ENCODE measurements at regions not wholly inside any gene's neighbourhood (a gene's known extent, or its start where the extent isn't known, plus 50 kb on each side); places are given as distances from the start of the nearest gene placed in this dataset.
"Not testable (repeated sequence)": the region's sequence is repeated elsewhere in the genome, so short reads cannot be mapped to it uniquely, and the experiment has no call there.

DNA sequence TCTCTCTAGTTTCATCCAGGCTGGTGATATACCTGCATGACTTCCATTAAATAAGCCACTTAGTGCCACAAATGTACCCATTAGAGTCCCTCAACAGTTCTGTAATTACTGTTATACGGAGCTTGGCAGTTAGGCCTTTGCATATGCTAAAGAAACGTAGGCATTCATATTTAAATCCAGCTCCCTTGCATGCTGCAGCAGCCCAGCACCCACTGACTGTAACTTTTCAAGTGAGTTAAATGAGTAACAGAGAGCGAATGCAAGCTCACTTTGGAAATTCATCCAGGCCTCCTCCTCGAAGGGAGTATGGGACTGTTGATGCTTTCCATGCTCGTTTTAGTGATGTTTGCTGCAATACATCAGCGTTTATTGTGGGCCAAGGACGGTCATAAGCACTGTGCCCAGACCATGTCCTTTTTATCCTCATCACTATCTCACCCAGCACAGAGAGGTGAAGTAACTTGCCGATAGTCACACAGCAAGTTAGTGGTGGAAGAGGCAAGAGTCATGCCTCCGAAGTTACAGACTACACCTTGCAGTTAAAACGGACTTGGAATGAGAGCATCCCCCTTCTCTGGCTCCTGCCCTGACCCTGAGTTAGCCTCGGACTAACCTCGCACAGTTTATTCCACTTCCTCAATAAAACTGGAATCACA, 179.4 kb upstream of the PDE10A start:
- no peak for DNase-seq

- no peak for DNase-seq
Measured at GRCh38 chr6:165841153-165841558, 178.1 kb upstream of the PDE10A start.

DNA sequence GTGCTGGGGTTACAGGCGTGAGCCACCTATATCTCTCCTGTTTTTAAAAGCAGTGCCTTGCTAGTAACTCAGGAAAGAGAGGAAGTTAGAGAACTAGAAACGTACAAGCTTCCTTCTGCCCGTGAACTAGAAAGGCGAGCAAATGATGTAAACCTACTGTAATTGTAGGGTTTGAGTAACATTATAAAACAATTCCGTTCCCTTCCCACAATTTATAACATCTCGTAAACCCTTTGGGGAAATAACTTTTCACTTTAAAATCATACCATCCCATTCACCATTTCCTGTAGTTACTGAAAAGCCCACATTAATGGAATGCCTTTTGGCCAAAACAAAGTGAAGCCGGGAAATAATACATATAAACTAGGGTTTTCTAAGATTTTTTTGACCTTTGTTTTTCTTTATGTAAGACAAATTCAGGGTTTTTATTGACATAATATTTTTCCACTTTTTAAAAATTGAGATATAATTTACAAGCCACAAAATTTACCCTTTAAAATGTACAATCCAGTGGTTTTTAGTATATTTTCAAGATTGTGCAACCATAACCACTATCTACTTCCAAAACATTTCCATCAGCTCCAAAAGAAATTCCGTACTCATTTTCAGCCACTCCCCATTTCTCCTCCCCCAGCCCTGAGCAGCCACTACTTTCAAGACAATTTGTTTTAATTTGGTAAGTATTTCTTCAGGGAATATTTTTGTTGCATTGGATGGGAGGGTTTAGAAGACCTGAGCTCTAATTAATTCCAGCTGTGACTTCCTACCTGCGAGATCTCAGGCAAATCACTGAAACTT, 175.1 kb upstream of the PDE10A start:
- no peak for DNase-seq

DNA sequence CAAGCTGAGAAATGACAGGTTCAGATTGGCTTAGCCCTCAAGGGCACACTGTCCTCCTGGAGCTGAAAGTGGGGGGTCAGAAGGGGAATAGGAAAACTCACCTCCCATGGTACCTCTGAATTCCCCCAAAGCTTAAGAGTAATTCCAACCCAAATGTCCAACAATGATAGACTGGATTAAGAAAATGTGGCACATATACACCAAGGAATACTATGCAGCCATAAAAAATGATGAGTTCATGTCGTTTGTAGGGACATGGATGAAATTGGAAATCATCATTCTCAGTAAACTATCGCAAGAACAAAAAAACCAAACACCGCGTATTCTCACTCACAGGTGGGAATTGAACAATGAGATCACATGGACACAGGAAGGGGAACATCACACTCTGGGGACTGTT, 173.6 kb upstream of the PDE10A start:
- DNase-seq: not testable (repeated sequence)

GRCh38 chr6:165835410-165835851, 172.4 kb upstream of the PDE10A start:
- no peak for DNase-seq

- DNase-seq: peak; percentile 73
Measured at GRCh38 chr6:165834613-165835259, 171.7 kb upstream of the PDE10A start.

DNA sequence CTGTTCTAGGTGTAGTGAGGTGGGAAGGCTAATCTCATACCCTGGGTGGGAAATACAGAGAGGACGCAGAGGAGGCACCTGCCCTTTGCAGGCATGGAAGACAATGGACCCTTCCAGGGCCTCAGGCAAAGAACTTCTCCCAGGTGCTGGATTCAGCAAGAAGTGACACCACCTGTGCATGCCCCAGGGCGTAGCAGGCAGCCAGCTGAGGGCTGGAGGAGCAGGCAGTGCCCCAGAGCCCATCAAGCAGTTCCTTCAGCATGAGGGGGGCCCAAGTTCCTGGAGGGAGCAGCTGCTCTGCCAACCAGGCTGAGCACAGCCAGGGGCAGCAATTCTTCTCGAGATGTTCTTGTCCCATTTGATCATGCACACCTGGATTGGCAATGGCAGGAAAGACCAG, 170.3 kb upstream of the PDE10A start:
- no peak for DNase-seq

GRCh38 chr6:165831812-165832510, 168.9 kb upstream of the PDE10A start:
- DNase-seq: no peak

DNA sequence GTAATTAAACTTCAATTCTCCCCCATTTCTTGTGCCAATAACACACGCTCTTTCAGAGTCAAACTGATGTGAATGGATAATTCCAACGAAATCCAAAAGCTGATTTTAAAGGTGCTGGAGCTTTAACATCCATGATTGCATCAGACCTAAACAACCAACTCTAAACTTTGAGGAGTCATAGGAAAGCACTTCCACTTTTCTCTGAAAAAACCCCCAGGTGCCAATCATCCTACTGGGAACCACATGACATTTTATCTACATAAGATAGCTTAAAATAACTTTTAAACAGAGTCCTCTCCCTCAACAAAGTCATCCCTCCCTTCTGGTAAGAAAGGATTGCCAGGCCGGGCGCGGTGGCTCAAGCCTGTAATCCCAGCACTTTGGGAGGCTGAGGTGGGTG, 167.7 kb upstream of the PDE10A start:
- no peak for DNase-seq

DNA sequence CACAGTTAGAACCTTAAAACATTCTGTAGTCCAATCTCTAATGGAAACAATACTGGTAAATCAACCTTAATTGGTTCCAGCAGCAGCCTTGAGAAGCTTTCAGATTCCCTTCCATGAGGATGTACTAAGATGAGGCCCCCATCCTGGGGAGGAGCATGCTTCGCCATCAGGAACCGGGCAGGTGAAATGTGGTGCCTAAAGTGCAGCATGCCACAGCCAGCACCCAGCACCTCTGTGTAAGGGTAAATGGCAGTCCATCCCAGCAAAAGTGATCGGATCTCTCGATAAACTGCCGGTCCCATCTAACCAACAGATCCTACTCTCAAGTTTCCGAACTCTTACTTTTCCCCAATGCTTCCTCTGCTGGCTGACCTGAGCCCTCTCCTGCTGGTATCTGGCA, 166.3 kb upstream of the PDE10A start:
- no peak for DNase-seq

- no peak for DNase-seq
Measured at GRCh38 chr6:165827190-165827518, 164.1 kb upstream of the PDE10A start.

DNA sequence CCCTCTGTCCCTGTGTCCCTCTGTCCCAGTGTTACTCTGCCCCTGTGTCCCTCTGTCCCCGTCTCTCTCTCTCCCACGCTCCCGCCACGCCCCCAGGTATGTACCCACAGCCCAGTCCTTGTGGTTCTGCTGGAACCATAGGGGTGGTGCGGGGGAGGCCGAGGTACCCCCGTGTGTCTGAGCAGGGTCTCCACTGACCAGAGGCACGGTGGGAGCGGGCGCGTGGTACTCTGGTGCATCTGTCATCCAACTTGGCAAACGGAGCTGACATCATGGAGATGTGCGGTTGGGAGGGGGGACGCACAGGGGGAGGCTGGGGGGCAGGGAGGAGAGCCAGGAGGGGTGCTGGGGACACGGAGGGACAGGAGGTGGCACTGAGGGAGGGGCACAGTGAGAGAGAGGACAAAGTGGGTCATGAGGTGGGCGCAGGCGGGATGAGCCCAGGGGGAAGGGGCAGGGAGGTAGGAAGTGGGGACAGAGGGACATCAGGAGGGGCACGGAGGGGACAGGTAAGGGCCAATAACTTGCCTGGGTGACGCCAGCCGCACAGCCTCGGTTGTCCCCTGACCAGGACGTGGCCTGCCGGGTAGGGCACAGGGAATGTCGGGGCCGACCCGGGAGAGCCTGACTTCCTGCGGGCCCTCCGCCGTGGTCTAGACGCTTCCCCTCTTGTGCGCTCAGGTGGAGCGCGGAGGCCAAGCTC, 163.6 kb upstream of the PDE10A start:
- DNase-seq: no peak

- no peak for DNase-seq
Measured at GRCh38 chr6:165825256-165825815, 162.3 kb upstream of the PDE10A start.

DNA sequence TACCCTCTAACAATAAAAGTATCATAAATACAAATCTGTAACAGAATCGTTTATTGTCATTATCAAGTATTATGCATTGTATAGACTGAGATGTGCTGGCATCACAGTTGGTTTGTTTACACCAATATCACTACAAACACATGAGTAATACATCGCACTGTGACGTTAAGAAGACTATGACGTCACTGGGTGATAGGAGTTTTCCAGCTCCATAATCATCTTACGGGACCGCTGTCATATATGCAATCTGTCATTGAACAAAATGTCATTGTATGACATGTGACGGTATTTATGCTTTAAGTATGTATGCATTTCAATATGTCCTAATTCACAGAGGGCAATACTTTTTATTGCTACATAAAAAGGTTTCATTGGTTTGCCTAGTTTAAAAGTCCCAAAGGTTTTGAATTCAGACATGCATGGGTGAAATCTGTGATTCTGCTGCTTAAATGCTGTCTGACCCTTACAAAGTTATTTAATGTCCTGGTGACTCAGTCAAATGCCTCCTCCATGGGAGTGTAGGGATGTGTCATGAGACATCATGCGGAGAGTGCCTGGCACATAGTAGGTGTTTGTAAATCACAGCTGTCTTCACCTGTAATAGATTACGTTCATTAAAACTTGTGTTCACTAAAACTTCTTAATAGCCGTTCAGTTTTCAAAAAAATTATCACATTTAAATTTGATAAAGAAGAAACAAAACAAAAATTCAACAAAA, 160.7 kb upstream of the PDE10A start:
- no peak for DNase-seq

GRCh38 chr6:165822501-165822900, 159.5 kb upstream of the PDE10A start:
- DNase-seq: no peak

DNA sequence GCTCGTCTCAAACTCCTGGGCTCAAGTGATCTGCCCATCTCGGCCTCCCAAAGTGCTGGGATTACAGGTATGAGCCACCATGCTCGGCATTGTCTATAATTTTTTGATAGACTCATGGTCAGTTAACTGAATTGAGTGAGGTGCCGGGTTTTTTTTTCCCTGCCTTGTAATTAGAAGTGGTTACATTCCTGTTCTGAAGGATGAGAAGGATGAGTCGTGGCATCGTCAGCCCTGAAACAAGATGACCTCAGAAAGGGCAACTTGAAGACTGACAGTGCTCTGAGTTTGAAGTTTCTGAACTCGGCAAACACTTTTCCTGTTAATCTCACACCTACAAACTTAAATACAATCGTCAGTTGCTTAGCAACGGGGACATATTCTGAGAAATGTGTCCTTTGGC, 158.7 kb upstream of the PDE10A start:
- no peak for DNase-seq

DNA sequence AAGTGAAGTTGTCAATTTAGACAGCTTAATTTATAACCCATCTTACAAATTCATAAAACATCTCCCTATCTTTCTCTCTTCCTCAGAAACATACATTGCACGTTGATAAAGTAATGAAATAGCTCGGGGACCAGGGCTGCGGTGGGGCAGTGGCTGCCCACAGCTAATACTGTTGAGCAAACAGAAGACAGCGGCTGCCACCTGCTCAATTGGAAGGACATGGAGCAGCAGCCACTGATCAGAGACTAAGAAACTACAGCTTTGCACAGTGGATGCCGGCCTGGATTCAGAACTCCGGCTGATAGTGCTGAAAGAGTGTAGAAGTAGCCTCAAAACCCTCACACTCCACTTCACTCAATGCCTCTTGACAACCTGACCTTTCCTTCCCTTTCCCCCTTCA, 157.9 kb upstream of the PDE10A start:
- DNase-seq: no peak

DNA sequence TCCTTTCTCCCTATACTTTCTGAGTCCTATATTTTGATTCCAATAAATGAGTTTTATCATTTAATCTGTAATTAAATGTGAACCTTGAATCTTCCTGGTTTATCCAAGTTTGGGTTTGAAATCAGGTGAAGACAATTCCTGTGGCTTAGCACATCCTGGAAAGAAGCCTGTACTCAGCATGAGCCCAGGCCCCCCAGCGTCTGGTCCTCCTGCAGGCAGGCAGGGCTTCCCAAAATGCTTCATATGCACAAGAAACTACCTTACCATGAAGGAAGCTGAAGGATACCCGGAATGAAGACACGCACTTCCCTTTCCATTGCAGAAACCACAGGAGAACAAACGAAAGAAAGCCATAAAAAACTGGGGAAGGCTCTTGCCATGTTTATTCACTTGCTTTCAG, 157.4 kb upstream of the PDE10A start:
- DNase-seq: no peak

DNA sequence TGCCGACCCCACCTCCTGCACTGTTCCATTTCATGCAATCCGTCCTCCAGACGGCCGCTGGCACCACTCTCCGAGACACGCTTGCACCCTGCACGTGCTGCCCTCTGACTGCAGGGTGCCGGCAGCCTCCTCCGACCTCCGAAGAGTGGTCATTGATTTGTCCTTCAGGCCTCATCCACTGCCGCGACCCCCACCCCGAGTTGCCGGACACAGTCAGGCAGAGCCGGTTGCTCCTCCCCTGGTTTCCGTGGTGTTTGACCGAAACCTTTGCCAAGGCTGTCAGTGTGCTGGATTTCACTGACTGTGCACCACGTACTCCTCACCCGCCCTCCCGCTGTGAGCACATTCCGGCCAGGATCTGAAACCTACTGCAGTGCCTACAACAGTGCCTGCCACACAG, 156.4 kb upstream of the PDE10A start:
- no peak for DNase-seq

- DNase-seq: no peak
Measured at GRCh38 chr6:165818200-165818599, 155.2 kb upstream of the PDE10A start.

- no peak for DNase-seq
Measured at GRCh38 chr6:165817771-165818170, 154.7 kb upstream of the PDE10A start.

DNA sequence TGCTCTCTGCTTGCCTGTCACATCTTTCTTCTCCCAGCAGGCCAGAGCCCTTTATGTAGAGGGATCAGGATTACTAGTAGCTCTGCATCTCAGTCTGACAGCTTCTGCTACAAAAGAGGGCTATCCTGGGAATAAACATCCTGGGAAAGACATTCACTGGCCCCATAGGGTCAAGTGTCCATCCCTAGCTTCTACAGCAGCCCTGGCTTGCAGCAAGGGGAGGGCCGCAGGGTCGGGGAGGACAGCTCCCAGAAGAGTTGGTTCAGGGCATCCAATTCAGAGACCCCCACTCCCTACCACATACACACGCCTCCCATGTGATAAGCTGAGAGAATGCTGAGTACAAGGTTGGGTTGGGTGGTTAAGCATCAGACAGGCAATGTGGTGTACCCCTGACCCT, 154.1 kb upstream of the PDE10A start:
- DNase-seq: no peak
